Upper lobe of left lung (tissue), 4 donors: ENCODE measurements at regions not wholly inside any gene's neighbourhood (a gene's known extent, or its start where the extent isn't known, plus 50 kb on each side); places are given as distances from the start of the nearest gene placed in this dataset.

ENCODE experiments used
- CTCF ChIP-seq, 6 experiments: fragments of 450-650 bp in 4 of 6; fragments of 200-600 bp in 2 of 6; sonication (generic) in 2 of 6; IDR thresholded peaks; one replicate each; pipeline ENCODE4 v1.5.1; 2016 to 2019; ENCODE audit warnings: antibody characterized with exemption in 6 of 6
- EP300 ChIP-seq, 4 donors: sonication (generic); formaldehyde crosslinking; IDR thresholded peaks; one replicate each; pipeline ENCODE4 v1.5.1; 2017; ENCODE audit warnings: antibody characterized with exemption in 4 of 4, control low read depth in 2 of 4

- TF ChIP-seq CTCF (IDR thresholded peaks at IDR 0.05) = no peak
- TF ChIP-seq EP300 (IDR thresholded peaks at IDR 0.05) = no peak
Observed at GRCh38 chr6:118718903-118719302, 67.5 kb upstream of the CEP85L start.
